ENCODE measurements at regions not wholly inside any gene's neighbourhood (a gene's known extent, or its start where the extent isn't known, plus 50 kb on each side); places are given as distances from the start of the nearest gene placed in this dataset.

GRCh38 chr17:53100126-53100525 is 722.6 kb upstream of the KIF2B start:
- TF ChIP-seq CTCF (IDR thresholded peaks at IDR 0.05; ENCODE audit: insufficient read depth, low read depth, low read length) (no peak), EZH2 (IDR thresholded peaks at IDR 0.05; ENCODE audit: insufficient read depth, low read length) (no peak)

All from astrocyte (in vitro differentiated cells and primary cell).